ENCODE measurements at regions not wholly inside any gene's neighbourhood (a gene's known extent, or its start where the extent isn't known, plus 50 kb on each side); places are given as distances from the start of the nearest gene placed in this dataset.
A peak's percentile ranks its signal among the peaks of the same experiment; 100 is the strongest.
"Not testable (repeated sequence)": the region's sequence is repeated elsewhere in the genome, so short reads cannot be mapped to it uniquely, and the experiment has no call there.

DNA sequence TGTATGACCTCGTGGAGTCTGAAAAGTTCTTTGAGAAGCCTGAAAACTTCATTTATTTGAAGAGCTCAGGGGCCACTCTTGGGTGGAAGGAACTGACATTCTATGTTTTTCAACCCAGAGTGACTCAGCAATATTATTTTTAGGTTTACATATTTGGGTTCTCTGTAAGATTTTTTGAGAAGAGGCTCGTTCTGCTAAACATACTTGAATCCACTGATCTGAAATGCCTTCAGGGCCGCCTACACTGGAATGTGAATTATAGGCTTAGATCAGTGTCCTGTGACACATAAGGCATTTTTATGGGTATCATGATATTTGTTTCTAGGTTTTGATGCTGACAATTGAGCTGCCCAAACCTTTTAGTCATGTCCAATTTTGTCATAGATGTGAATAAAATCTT is 86.2 kb downstream of the PSAT1 start:
- DNase-seq (ENCODE audit: low spot score), result peak; percentile 2

GRCh38 chr9:78386348-78386747 is 89.4 kb downstream of the PSAT1 start:
- DNase-seq (ENCODE audit: low spot score), result no peak

GRCh38 chr9:78386773-78387172 is 89.8 kb downstream of the PSAT1 start:
- DNase-seq (ENCODE audit: low spot score), result no peak

DNA sequence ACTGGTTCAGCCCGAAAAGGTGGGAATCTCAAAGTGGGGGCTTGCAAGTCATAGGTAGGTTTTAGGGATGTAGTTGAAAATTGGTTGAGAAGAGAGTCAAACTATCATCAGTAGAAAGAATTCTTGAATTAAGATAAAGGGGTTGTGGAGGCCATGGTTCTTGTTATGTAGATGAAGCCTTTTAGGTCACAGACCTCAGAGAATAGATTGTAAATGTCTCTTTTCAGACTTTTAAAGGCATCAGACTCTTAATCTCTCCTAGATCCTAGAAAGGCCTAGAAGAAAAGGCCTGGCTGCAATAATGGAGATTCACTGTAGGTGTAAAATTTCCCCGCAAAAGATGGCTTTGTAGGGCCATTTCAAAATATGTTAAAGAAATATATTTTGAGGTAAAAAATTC is 96.4 kb downstream of the PSAT1 start:
- no peak for DNase-seq (ENCODE audit: low spot score)

- no peak for DNase-seq (ENCODE audit: low spot score)
These were observed 97.0 kb downstream of the PSAT1 start for GRCh38 chr9:78393932-78394331.

- no peak for DNase-seq (ENCODE audit: low spot score)
These were observed 99.2 kb downstream of the PSAT1 start for GRCh38 chr9:78396087-78396486.

- DNase-seq (ENCODE audit: low spot score), result no peak
These were observed 100.1 kb downstream of the PSAT1 start for GRCh38 chr9:78397045-78397444.

DNA sequence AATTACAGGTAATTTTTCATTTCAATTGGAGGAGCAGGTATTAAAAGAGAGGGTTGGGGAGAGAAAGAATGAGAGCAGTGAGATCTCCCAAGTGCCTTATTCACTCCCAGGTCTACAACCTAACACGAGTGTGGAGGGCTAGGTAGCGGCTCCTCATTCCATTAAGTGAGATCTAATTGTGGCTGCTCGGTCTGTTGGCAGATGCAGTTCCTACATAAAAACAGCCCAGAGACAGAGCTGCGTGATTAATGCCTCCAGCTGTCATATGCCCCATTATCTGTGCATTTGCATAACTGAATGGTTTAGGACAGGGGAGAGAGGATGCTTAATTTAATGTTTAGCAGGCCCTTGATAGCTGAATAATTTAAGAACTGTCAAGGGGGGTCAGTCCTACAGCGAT is 100.5 kb downstream of the PSAT1 start:
- DNase-seq (ENCODE audit: low spot score), result no peak

- DNase-seq (ENCODE audit: low spot score), result no peak
These were observed 102.2 kb downstream of the PSAT1 start for GRCh38 chr9:78399153-78399552.

- DNase-seq (ENCODE audit: low spot score), result no peak
These were observed 103.6 kb downstream of the PSAT1 start for GRCh38 chr9:78400496-78400895.

DNA sequence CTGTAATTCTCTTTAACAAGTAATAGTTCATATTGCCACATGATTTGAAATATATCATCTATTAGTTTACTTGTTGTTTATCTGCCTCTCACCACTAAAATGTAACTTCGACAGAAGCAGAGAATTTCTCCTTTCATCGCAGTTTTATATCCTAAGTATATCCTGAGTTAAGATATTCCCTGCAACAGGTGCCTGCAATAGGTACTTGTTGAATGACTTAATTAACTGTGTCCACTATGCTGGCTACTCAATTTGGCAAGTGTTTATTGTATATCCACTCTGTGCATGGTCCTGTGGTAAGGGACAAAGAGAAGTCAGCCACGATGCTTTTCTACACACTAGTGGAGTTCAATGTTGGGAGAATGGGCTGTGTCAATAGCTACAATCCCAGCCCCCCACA is 108.5 kb downstream of the PSAT1 start:
- no peak for DNase-seq (ENCODE audit: low spot score)

DNA sequence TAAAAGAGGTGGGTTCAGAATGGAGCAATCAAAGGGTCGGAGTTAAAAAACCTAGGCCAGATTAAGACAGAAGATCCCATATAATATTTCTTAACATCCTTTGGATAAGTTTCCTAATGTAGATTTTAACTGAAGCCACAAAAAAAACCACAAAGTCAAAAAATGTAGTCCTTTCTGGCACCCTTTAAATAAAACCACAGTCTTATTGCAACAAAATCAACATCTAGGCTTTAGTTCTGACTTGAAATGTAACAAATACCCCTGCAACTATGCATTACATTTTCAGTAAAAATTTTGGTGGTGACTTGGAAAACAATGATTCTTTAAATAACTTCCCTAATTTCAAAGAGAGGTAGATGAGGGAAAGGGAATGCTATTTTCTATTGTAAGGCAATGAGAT is 109.2 kb downstream of the PSAT1 start:
- no peak for DNase-seq (ENCODE audit: low spot score)

DNA sequence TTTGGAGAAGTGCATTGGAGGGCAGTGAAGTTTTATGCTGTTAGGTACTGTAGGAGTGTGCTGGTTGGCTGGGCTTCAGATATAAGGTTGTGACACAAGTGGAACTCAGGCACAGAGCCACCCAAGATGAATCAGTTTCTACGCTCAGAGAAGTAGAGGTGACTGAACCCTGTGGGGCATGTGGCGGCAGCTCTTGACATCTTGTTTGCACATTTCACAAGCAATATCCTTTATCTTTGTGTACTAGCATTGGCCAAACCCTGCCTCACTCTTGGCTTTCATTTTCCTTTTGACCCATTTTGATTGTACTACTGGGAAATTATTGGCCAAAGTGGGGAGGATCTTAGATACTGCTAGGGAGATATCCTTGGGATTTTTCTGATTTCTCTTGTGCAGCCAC is 110.0 kb downstream of the PSAT1 start:
- no peak for DNase-seq (ENCODE audit: low spot score)

- no peak for DNase-seq (ENCODE audit: low spot score)
These were observed 110.8 kb downstream of the PSAT1 start for GRCh38 chr9:78407636-78408312.

GRCh38 chr9:78408388-78408787 is 111.5 kb downstream of the PSAT1 start:
- DNase-seq (ENCODE audit: low spot score), result no peak

- DNase-seq (ENCODE audit: low spot score), result not testable (repeated sequence)
These were observed 113.1 kb downstream of the PSAT1 start for GRCh38 chr9:78409928-78410510.

DNA sequence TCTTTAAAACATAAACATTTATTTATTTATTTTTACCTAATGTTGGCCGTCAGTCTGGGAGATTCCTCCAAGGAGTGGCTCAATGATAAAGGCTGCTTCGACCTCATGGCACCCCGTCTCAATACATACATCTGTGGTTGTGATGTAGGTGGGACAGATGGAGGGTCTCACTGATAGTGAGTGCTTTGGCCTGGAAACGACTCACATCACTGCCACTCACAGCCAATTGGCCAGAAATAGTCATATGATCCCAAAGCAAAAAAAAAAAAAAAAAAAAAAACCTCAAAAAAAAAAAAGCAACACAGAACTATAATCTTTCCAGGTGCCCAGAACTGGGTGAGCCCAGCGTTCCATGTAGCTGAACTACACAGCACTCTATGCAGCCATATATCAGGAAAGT is 125.4 kb downstream of the PSAT1 start:
- no peak for DNase-seq (ENCODE audit: low spot score)

DNA sequence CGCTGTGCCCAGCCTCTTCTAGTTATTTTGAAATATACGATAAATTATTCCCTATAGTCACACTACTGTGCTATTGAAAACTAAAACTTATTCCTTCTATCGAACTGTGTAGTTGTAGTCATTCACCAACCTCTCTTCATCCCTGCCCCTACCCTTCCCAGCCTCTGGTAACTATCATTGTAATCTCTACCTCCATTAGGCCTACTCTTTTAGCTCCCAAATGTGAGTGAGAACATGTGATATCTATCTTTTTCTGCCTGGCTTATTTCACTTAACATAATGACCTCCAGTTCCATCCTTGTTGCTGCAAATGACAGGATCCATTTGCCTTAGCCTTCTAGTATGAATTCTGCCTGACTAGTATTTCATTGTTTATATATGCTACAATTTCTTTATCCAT is 127.4 kb downstream of the PSAT1 start:
- DNase-seq (ENCODE audit: low spot score), result no peak

GRCh38 chr9:78428640-78429039 is 131.7 kb downstream of the PSAT1 start:
- no peak for DNase-seq (ENCODE audit: low spot score)

DNA sequence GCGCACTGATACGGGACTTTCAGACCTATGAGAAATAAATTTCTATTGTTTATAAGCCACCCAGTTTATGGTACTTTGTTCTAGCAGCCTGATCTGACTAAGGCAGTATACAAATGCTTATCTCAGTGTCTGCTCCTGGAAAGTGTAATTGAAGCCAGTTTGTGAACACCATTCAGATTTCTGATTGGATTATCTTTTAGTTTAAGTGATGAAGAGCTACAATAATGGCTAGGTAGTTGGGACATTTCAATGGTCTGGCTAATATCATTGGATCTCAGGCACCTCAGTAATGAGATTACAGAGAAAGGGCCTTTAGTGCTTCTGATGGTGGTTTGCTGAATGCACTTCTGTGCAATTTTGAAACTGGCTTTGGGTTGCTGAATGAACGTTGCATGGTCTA is 133.5 kb downstream of the PSAT1 start:
- no peak for DNase-seq (ENCODE audit: low spot score)

GRCh38 chr9:78431039-78431438 is 134.1 kb downstream of the PSAT1 start:
- DNase-seq (ENCODE audit: low spot score), result not testable (repeated sequence)

- DNase-seq (ENCODE audit: low spot score), result no peak
These were observed 139.9 kb downstream of the PSAT1 start for GRCh38 chr9:78436873-78437272.

- DNase-seq (ENCODE audit: low spot score), result no peak
These were observed 140.4 kb downstream of the PSAT1 start for GRCh38 chr9:78437296-78437695.

DNA sequence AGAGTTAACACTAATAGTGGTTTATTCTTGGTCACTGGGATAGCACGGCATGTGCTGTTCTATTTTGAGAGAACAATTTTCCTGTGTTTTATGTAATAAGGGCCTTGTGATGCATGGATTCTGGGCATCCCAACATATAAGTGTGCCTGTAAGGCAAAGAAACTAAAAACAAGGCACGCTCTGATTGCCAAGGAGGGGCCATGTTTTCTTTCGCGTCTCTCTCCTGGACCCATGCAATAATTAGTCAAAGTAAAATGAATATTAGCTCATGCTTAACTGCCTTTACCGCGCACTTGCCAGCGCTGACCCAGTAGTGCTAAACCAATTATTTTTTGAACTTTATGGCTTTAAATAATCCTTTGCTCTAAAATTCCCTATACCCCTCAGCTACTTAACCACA is 140.9 kb downstream of the PSAT1 start:
- DNase-seq (ENCODE audit: low spot score), result no peak

Measured in SW480 (cell line).